Putamen (tissue), 1 donor: ENCODE measurements at regions not wholly inside any gene's neighbourhood (a gene's known extent, or its start where the extent isn't known, plus 50 kb on each side); places are given as distances from the start of the nearest gene placed in this dataset.
"Not testable (repeated sequence)": the region's sequence is repeated elsewhere in the genome, so short reads cannot be mapped to it uniquely, and the experiment has no call there.

Source experiments
- DNase-seq: peaks from one replicate; pipeline ENCODE4 v3.0.0-alpha.2; 2016; ENCODE audit warnings: low spot score

DNA sequence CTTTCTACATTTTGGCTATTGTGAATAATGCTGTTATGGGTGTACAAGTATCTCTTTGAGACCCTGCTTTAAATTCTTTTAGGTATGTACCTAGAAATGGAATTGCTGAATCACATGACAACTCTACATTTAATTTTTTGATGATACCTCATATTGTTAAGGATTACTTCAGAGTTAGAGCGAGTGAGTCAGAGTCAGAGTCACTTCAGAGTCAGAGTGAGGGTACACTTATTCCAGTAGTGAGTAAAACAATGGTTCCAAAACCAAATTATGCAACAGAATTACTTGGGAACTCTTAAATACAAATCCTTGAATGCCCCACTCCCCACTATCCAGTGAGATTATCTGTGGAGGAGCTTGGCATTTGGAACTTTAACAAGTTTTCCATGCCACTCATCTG is 50.3 kb upstream of the SNRK start:
- DNase-seq = no peak

DNA sequence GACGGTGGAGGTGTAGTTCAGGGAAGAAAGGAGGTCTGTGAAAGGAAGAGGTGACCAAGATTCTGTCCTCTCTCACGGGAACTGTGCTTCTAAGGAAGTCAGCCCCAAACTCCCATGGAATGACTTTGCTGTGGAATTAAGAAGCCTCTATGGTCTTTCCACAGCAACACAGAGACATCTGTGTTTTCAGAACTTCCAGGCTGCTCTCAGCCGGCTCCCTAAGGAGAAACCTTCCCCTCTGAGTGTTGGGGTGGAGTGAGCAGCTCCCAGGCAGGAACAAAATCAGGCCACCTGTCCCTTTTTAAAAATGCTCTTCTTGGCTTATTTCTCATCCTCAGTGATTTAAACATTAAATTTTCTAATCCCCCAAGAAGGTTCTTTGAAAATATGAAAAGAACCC is 53.3 kb upstream of the SNRK start:
- DNase-seq = no peak

DNA sequence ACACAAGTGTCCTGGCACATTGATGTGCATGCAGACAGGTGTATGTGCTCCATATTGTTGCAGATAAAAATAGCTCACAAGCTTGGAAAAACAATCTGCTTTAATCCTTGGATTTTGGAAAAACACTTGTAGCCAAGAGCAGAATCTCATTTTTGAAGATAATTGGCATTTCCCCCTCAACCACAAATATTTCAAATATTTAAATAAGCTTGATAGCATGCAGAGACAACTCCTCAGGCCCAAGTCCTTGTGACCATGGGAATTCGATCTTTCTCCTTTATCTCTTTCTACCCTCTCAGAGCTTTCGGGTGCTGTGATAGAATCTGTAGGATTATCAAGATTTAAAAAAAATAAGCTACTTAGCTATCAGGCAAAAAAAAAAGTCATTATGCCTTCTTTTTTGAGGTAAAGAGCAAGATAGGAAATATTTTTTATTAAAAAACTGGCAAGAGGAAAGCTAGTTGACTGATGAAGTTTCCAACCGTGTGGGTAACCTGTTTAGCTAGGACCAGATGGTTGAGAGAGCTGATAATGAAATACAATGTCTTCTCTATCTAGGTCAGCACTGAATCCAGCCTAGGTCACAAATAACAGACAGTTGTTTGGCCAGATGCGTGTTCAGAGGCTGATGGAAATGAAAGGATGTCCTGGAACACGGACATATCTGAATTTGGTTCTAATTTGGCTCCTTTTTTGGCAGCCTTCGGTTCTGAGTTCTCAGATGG is 54.9 kb upstream of the SNRK start:
- no peak for DNase-seq

DNA sequence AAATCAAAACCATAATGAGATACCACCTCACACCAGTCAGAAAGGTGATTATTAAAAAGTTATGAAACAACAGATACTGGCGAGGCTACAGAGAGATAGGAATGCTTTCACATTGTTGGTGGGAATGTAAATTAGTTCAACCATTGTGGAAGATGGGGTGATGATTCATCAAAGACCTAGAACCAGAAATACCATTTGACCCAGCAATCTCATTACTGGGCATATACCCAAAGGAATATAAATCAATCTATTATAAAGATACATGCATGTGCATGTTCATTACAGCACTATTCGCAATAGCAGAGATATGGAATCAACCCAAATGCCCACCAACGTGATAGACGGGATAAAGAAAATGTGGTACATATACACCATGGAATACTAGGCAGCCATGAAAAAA is 56.5 kb upstream of the SNRK start:
- not testable (repeated sequence) for DNase-seq

DNA sequence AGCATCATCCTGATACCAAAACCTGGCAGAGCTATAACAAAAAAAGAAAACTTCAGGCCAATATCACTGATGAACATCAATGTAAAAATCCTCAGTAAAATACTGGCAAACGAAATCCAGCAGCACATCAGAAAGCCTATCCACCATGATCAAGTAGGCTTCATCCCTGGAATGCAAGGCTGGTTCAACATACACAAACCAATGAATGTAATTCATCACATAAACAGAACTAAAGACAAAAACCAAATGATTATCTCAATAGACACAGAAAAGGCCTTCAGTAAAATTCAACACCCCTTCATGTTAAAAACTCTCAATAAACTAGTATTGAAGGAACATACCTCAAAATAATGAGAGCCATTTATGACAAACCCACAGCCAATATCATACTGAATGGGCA is 58.7 kb upstream of the SNRK start:
- not testable (repeated sequence) for DNase-seq

DNA sequence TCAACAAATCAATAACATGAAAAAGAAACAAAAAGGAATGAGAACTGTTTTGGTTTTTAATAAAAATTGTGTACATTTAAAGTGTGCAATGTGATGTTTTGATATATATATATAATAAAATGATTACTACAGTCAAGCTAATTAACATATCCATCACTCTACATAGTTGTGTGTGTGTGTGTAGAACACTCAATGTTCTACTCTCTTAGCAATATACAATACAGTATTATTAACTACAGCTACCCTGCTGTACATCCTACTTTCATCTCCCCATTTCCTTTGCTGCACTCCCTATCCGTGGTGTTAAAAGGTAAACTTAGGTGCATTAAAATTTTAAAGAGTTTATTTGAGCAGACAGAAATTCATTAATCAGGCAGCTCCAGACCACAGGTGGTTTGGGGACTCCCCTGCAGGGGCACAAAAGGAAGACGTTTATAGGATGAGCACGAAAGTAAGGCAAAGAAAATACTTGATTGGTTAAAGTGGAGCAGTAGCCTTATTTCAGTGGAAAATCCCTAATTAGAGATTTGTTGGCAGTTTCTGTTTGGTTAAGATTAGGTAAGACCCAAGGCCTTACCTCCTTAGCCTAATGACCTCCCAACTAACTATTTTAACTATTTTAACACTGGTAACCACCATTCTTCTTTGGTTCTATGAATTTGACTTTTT is 61.8 kb upstream of the SNRK start:
- no peak for DNase-seq

DNA sequence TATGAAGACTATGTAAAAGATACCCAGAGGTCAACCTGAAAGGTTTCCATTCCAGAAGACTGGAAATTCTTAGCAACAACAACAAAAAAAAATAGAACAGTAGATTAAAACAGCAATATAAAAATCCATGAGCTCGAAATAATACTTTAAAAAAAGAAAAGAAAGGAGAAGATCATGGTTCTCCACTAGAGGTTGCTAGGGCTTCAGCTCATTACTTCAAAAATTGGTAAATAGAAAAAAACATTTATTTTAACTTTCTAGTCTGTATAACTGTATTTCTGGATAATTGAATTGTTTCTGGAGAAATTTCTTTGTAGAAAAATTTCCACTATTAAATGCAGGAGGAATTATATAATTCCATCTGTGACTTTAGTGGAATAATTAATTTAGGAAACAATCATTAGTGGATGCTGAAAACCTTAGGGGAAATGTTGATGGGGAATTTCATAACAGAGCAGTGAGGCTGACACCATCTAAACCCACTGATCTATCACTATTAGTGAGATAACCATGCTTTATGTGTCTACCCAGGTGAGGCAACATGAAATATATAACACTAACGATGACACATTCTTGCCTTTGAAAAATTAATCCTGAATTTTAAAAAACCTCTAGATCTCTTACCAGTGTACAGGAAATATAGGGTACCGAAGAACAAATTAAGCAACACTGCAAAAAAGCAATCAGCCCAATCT is 62.5 kb upstream of the SNRK start:
- DNase-seq = no peak

DNA sequence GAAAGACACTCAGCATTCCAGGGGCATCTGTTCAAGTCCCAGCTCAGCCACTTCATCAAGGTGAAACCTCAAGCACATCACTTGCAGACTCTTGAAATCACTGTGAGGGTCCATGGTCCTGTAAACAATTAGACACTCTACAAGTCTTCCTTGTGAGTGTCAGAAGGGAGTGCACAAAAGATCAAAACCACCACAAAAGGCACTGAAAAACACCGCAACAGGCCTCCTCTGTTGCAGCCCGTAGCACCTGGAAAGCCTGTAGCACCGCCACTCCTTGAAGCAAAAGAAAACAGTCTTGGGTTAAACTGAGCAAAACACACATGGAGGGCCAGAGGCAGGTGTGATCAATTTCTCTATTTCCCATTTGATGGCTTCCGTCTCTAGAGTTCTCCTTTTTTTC is 63.8 kb upstream of the SNRK start:
- no peak for DNase-seq

DNA sequence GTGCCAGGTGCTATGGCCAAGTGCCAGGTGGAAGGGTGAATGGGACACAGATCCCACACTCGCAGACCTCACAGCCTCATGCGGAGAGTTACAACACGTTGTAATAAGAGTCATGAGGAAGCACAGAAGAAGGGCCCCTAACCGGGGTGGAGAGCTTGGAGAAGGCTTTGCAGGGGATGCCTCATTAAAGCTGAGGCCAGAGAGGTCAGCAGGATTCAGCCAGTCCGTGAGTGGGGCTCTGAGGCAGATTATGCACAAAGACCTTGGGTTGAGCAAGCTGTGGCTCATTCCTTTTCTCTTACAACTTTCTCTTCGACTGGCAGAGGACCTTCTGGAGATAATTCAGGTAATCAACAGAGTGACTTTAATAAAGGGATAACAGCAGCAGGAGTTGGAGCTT is 65.3 kb upstream of the SNRK start:
- no peak for DNase-seq

DNA sequence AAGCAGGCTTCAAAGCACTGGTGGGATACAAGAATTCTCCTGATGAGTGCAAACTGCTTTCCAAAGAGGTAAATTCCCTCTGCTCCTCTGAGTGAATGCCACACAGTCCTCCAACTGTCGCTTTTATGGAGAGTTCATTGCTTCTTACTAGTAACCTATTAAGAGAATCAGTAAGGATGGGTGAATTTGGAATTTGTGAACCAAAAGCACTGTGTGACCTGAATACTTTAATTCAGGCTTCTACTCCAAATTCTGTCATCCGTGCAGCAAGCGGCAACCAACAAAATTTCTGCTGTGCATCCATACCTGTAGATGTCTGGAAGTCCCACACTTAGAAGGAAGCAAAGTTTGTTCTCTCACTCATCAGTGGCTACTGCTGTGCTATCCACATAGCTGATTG is 66.7 kb upstream of the SNRK start:
- DNase-seq = no peak

DNA sequence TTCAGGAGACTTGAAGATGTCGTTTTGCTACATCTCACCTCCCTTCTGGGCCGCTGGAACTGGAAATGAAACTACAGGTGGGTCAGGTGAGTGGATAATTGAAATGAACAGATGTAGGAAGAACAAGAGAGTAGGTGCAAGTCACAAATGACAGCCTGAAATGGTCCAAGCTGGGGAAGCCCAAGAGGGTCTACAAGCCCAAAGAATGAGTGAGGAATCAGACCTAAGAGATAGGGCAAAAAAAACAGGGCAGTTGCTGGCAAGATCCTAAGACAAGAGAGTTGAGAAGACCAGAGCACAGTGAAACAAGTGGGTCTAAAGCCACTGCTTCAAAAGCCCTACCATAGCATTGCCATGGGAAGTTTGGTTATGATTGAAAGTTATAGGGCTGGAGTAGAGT is 67.4 kb upstream of the SNRK start:
- no peak for DNase-seq

DNA sequence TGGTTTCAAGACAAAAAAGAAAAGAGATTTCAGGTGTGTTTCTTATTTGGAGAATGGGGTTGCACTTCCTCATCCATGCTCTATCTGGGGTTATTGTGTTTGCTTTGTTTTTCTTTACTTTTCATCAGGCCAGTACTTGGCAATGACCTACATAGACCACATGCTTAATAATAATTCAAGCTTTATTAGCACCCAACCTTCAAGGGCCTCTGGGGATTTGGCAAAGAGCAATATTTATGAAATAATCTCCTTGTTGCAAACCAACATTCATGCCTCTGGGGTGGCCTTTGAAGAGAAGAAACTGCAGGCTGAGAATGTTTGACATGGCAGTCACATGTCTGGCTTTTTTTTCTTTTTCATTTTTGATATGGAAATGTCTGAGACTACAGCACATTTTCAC is 68.2 kb upstream of the SNRK start:
- no peak for DNase-seq

DNA sequence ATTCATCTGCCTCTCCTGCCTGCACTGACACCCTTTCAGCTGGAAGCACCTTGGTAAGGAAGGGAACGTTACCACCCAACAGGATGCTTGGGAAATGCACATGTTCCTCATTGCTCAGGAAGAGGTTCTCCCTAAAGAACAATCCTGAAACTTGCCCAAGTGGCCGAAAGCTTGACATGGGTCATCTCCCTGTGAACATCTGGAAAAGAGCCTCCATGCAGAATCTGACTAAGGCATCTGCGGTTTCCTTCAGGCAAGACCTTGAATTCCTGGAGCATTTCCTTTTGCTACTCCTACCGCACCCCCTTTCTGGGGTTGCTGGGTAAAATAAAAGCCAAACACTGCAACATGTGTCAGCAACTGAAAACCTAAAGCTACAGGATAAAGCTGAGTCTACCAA is 68.7 kb upstream of the SNRK start:
- no peak for DNase-seq

DNA sequence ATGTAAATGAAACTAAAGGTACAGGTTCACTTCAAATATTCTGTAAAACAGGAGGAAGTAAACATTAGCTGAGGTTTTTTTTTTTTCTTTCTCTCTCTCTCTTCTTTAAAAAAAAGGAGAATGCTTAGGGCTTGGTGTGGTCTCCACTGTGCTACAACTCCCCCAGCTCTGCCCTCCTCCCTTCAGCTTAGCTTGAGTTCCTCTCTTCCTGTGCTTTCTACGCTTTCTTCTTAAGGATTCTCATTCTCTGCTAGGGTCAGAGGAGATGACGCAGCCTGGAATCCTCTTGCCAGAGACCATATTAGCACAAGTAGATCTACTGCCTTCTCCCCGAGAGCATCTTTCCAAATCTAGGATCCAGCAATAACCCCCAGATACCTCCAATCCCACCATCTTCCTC is 69.1 kb upstream of the SNRK start:
- no peak for DNase-seq

DNA sequence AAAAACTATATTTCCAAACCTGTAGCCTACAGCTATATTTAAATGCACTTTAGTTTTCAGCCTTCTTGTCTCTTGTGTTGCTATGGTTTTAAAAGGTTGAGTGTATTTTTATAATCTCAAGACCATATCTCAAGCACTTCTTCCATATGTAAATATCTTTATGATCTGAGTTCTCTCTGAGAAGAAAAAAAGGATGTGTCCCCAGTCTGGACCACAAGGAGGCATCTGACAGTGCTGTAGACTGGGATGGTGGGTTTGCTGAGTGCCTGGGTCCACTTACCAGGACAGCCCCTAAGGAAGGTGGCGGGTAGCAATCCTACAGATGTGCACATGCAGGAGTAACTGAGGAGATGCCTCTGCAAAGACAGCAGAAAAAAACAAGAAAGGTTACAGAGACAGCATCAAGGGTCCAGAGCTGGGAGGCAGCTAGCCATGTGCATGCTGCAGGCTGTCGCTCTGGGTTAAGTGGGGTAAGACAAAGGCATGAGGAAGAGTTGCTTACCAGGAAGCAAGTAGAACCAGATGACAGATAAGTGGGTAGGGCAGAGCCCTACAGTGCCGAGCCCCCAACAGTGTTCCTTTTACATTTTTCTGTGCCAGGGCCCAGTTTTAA is 70.6 kb upstream of the SNRK start:
- no peak for DNase-seq

DNA sequence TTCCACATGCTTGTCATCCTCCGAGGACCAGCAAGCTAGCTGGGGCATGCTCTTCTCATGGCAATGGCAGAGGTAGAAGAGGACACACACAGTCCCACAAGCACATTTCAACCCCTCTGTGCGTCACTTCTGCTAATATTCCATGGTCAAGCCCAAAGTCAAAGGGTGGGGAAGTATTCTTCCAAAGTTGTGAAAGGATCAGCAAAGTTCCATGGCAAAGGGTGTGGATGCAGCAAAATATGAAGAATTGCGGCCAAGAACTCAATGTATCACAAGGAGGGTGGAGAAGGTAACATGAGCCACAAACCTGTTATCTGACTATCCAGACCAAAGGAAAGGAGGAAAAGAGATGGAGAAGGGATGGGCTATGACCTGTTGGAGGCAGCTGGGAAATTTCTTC is 71.2 kb upstream of the SNRK start:
- DNase-seq = no peak

DNA sequence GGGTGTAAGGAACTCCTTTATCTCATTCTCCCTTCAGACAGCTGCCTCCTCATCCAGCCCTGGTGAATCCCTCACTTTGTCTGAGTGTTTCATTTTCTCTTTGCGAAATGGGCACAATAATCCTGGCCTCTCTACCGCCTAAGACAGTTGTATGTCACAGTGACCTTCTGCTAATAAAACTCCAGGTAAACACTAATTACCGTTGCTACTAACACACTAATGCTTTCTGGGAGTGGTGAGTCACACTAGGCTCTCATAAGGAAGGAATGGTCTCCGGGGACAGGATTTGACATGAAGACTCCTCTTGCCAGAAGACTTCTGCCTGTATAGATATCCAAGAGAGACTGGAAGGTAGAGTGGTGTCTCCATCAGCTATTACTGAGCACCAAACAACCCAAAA is 71.7 kb upstream of the SNRK start:
- no peak for DNase-seq

DNA sequence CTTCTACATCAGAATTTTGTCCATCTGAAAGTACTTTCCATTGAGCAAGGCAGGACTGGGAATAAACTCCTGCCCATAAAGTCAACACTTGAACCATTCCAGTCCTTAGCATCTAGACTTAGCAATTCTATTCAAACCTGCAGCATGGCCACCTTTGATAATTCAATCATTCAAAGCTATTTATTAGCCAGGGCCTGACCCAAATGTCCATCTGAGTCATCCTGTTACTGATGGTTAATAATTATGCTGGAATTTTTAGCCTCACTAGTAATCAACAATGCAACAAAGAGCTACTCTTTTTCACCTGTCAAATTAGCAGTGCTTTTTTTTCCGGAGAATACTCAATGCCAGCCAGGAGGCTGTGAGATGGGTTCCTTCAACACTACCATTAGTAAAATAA is 72.7 kb upstream of the SNRK start:
- no peak for DNase-seq

DNA sequence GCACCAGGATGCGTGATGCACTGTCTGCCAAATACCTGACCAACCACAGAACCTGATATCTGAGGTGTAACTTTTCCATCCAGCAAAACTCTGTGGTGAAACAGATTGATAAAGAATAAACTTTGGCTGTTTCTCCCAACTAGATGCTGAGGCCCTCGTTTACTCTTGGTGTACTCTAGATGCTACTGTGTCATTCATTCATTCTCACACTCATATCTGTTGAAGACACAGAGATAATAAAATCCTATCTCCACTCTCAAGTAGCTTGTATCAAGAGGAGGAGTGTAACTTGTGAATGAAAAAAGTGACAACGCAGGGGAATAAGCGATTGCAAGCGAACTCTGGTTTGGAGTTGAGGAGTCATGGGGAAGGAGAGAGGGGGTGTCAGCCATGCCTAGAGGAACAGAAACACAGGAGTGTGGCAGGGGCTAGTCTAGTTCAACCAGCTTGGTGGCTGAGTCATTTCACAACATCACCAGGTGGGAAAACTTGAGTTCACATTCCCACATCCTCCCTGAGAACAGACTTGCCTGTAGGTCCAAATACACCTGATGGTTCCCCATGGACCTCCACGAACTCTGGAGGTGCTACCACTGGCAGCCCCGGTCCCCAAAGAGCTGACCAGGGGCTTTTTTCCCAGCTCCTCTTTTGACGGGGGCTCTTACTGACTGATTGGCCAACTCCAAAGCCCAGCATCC is 73.3 kb upstream of the SNRK start:
- no peak for DNase-seq

DNA sequence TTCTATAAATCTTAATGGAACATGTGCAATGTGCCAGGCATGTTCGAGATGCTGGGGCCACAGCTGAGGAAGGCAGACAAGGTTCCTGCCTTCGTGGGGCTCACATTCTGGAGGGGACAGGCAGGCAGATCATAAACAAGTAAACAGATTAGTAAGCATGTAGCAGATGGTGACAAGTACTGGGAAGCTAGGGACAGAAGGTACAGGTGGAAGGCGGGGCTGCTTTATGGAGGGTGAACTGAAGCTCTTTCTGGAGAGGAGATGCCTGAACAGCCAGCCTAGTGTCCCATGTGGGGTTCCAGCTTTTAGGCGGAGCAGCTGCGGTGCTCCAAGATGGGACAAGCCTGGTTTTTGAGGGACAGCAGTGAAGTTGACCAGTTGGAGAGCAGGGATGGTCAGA is 74.7 kb upstream of the SNRK start:
- DNase-seq = no peak

DNA sequence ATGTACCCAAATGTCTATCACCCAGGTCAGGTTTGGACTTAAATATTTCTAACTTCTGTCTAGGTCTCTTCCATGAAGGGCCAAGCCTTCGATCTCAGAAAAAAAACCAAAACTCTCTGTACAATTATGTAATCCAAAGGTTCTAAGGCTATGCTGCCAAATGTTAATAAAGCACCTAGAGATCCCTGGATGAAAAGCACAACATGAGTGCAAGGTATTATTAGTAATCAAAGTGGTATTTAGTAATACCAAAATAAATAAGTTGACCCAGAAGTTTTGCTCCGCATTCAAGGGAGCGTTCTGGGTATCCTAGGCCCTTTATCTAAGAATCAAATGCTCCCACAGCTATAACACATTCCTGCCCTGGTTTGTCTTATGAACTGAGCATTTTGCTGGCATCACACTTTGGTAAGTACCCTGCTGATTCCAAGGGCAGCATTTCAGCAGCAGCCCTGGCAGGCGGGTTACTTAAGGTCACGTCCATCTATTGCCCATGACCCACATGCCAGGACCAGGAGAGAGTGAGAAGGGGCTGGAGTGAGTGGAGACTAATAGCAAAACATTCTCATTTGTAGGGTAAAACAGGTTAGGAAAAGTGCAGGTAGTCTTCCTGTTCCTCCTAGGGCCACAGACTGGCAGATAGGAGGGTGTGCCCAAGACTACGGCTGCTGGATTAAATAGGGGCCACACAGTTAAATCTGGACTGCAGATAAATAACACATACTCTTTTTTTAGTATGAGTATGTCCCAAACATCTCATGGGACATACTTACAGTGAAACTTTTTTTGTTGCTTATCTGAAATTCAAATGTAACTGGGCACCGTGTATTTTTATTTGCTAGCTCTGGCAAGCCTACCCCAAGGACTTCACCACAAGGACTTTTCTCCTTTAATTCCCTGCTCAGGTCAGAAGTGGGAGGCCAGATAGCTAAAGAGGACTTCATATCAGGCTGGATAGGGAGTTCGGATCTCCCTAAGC is 76.0 kb upstream of the SNRK start:
- no peak for DNase-seq
